Aorta (tissue), 5 donors: ENCODE measurements at regions not wholly inside any gene's neighbourhood (a gene's known extent, or its start where the extent isn't known, plus 50 kb on each side); places are given as distances from the start of the nearest gene placed in this dataset.

Experiments
- ATAC-seq: fragments of 200-7000 bp; cut with Tn5 transposase; one replicate; pipeline ENCODE4 v1.9.1; 2022; ENCODE audit warnings: moderate library complexity; ENCODE audit not compliant: low FRiP score
- DNase-seq, 2 donors: peaks; one replicate each; pipeline ENCODE4 v3.0.0-alpha.2; 2020
- H3K27ac ChIP-seq, 2 donors: one replicate each; pipeline ENCODE4 v1.5.1; 2013; ENCODE audit warnings: low read length in 2 of 2, mild to moderate bottlenecking in 2 of 2, moderate library complexity in 2 of 2, control low read depth in 1 of 2, inconsistent platforms in 1 of 2, low read depth in 1 of 2
- H3K27me3 ChIP-seq, 2 donors: one replicate each; pipeline ENCODE4 v1.6.1; 2013; ENCODE audit warnings: control low read depth in 1 of 2, low read length in 1 of 2, mild to moderate bottlenecking in 1 of 2, moderate library complexity in 1 of 2; ENCODE audit not compliant: insufficient read depth in 2 of 2, control insufficient read depth in 1 of 2
- H3K36me3 ChIP-seq, 2 donors: one replicate each; pipeline ENCODE4 v1.6.1; 2013; ENCODE audit warnings: control low read depth in 1 of 2, low read length in 1 of 2, mild to moderate bottlenecking in 1 of 2; ENCODE audit not compliant: insufficient read depth in 2 of 2, control insufficient read depth in 1 of 2
- H3K4me1 ChIP-seq, 2 donors: one replicate each; pipeline ENCODE4 v1.6.1; 2013; ENCODE audit warnings: low read length in 2 of 2, control low read depth in 1 of 2, mild to moderate bottlenecking in 1 of 2, moderate library complexity in 1 of 2; ENCODE audit not compliant: insufficient read depth in 2 of 2, control insufficient read depth in 1 of 2
- H3K4me3 ChIP-seq, 2 donors: one replicate each; pipeline ENCODE4 v1.5.1; 2013; ENCODE audit warnings: low read length in 2 of 2, control low read depth in 1 of 2, mild to moderate bottlenecking in 1 of 2
- H3K9me3 ChIP-seq: one replicate; pipeline ENCODE4 v1.6.1; 2013; ENCODE audit warnings: mild to moderate bottlenecking, low read length; ENCODE audit not compliant: control insufficient read depth
- WGBS, 2 donors: extraction: QIAGEN DNeasy Blood & Tissue Kit; methylation state at CpG; one replicate each; pipeline ENCODE4 v1.1.7; 2013; 5-methylcytosine and 5-hydroxymethylcytosine counted together
- intact Hi-C, 2 donors: fragments of 100-400 bp; cut with DNase I; formaldehyde crosslinking; loops; one replicate each; pipeline versions ENCODE4 v1.14.2 to v1.15.0; 2022
- donor health status: healthy with polysubstance abuse.
- donor health status: Bipolar disorder and iron deficiency.
- donor health status: DM: no; HTN: no; CAD: no.
- donor health status: DM: no; HTN: no; CAD: no.
- donor health status: DM: yes; HTN: yes; CAD: no.

DNA sequence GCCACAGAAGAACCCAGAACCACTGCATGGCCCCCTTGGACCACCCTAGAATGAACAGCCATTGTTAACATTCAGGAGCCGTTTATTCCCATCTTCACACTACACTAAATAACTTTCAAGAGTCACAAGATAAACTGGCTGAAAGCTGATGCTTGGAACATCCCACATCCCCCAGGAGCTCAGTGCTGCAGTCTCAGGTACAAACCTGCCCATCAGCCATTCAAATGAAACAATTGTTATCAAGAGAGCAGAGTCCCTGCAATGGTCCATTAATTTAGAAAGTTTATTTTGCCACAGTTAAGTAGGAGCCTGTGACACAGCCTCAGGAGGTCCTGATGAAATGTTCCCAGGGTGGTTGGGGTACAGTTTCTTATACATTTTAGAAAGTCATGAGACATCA, 123.8 kb upstream of the ZNF91 start:
- no peak overlapping the region for H3K4me3 ChIP-seq
- DNase-seq (no peak), ATAC-seq (no peak)
- intact Hi-C loops, result no loop called here
- peaks cover under 1% of the 10 kb centered on the region for H3K9me3 ChIP-seq
- WGBS, 2 donors, result 54 to 66% methylated on average over 1 of the region's 1 CpG
- H3K27me3 ChIP-seq, result no peaks in the 10 kb centered on the region
- H3K4me1 ChIP-seq, result no peaks in the 10 kb centered on the region
- H3K27ac ChIP-seq, result no peak overlapping the region
- H3K36me3 ChIP-seq, result no peaks in the 10 kb centered on the region

- 89 to 92% methylated on average over 2 of the region's 2 CpGs for WGBS, 2 donors
- intact Hi-C loops, result no loop called here
Measured at GRCh38 chr19:23516266-23516665, 121.0 kb upstream of the ZNF91 start.

GRCh38 chr19:23515551-23515950, 120.3 kb upstream of the ZNF91 start:
- ATAC-seq (no peak), DNase-seq (no peak)
- Histone ChIP-seq H3K4me3 (no peak overlapping the region), H3K27me3 (no peaks in the 10 kb centered on the region), H3K4me1 (no peaks in the 10 kb centered on the region), H3K36me3 (no peaks in the 10 kb centered on the region), H3K9me3 (no peaks in the 10 kb centered on the region), H3K27ac (no peak overlapping the region)
- intact Hi-C loops, result no loop called here
- 86 to 89% methylated on average over 1 of the region's 1 CpG for WGBS, 2 donors

More at GRCh38 chr19:23516266-23516665, 121.0 kb upstream of the ZNF91 start:
- no peak overlapping the region for H3K4me3 ChIP-seq
- no peaks in the 10 kb centered on the region for H3K4me1 ChIP-seq
- H3K27me3 ChIP-seq, result no peaks in the 10 kb centered on the region
- DNase-seq, result no peak
- H3K9me3 ChIP-seq, result no peaks in the 10 kb centered on the region
- ATAC-seq, result no peak
- no peak overlapping the region for H3K27ac ChIP-seq
- H3K36me3 ChIP-seq, result no peaks in the 10 kb centered on the region

- DNase-seq (no peak), ATAC-seq (no peak)
- Histone ChIP-seq H3K27me3 (no peaks in the 10 kb centered on the region), H3K4me1 (no peaks in the 10 kb centered on the region), H3K4me3 (no peak overlapping the region), H3K27ac (no peak overlapping the region), H3K9me3 (no peaks in the 10 kb centered on the region), H3K36me3 (no peaks in the 10 kb centered on the region)
- WGBS, 2 donors, result 94% methylated on average over 24 of the region's 24 CpGs
- intact Hi-C loops, result no loop called here
Measured at GRCh38 chr19:23512151-23512925, 117.1 kb upstream of the ZNF91 start.

DNA sequence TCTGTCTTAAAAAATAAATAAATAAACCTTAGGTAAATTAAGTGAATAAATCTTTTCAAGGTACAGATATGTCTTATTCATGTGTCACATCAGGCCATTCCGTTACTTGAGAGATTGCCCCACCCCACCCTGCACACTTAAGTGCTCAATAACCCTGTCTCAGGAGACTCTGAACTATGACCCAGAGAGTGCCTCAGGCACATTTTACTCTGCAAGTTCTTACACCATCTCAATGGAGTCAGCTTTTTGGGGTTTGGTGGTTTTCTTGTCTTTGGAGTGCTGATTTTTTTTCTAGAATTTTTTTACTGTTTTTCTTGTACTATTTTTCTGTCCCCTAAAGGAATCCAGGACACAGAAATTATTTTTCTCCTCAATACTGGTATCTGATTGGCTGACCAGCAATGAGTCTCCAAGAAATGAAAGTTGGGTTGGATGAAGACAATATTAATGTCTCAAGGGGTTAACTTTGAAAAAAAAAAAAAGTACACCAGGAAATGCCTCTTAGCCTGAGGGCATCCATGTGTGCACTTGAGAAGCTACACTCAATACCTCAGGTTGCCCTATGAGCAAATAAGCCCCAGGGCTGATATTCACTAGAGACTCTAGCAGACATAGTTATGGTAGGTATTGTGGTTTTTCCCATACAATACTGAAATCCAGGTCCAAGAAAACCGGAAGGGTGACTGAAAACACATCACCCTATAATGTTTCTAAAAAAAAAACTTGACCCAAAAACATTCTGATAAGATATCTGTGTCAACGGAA, 114.6 kb upstream of the ZNF91 start:
- 35 to 47% methylated on average over 3 of the region's 3 CpGs for WGBS, 2 donors
- Histone ChIP-seq H3K4me1 (no peaks in the 10 kb centered on the region), H3K27me3 (no peaks in the 10 kb centered on the region), H3K9me3 (no peaks in the 10 kb centered on the region), H3K4me3 (no peak overlapping the region), H3K27ac (no peak overlapping the region), H3K36me3 (no peaks in the 10 kb centered on the region)
- intact Hi-C loops, result no loop called here
- no peak for ATAC-seq
- DNase-seq, result no peak

DNA sequence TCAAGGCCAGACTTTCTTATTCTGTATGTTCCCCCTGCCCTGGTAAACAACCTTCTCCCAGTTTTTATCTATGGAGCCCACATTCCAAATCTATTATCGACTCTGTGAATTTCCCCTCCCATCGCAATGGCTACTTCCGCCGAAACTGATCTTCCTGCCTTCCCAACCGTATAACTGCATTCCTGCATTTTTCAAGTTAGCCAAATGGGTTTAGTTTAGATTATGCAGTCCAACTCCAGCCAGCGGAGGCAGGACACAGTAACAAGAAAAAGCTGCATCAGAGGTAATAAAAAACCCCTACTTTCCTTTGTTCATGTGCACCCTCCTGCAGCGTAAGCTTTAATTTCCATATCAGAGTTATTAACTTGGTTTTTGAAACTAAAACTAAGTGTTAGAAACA, 112.2 kb upstream of the ZNF91 start:
- H3K27me3 ChIP-seq, result no peaks in the 10 kb centered on the region
- no peaks in the 10 kb centered on the region for H3K36me3 ChIP-seq
- ATAC-seq (no peak), DNase-seq (no peak)
- 69 to 73% methylated on average over 7 of the region's 7 CpGs for WGBS, 2 donors
- intact Hi-C loops, result no loop called here
- no peak overlapping the region for H3K4me3 ChIP-seq
- H3K4me1 ChIP-seq, result no peaks in the 10 kb centered on the region
- no peak overlapping the region for H3K27ac ChIP-seq
- H3K9me3 ChIP-seq, result peaks cover 2% of the 10 kb centered on the region

DNA sequence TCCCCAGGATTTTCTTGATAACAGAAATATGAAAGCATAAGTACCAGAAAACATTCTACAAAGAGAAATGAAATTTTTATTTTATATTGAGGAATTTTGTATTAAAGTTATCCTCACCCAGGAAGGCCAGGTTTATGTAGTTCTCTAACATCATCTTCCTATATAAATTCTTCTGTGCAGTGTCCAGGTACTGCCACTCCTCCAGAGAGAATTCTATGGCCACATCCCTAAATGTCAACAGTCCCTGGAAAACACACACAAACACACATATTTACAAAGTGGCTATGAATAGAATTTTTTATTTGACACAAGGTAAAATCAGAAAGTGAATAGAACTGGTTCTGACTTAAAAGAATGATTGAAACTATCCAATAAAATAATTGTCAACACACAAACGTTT, 110.5 kb upstream of the ZNF91 start:
- Histone ChIP-seq H3K27me3 (no peaks in the 10 kb centered on the region), H3K4me3 (no peak overlapping the region), H3K36me3 (no peaks in the 10 kb centered on the region), H3K4me1 (no peaks in the 10 kb centered on the region), H3K9me3 (peaks cover 2% of the 10 kb centered on the region), H3K27ac (no peak overlapping the region)
- no peak for ATAC-seq
- 16 to 18% methylated on average over 1 of the region's 1 CpG for WGBS, 2 donors
- no peak for DNase-seq
- intact Hi-C loops, result no loop called here

- no peaks in the 10 kb centered on the region for H3K36me3 ChIP-seq
- no peak overlapping the region for H3K27ac ChIP-seq
- no peaks in the 10 kb centered on the region for H3K27me3 ChIP-seq
- ATAC-seq (no peak), DNase-seq (no peak)
- WGBS, 2 donors, result 61 to 81% methylated on average over 5 of the region's 5 CpGs
- no peaks in the 10 kb centered on the region for H3K9me3 ChIP-seq
- H3K4me3 ChIP-seq, result no peak overlapping the region
- intact Hi-C loops, result no loop called here
- no peaks in the 10 kb centered on the region for H3K4me1 ChIP-seq
Measured at GRCh38 chr19:23482829-23483228, 87.6 kb upstream of the ZNF91 start.

- 13 to 23% methylated on average over 2 of the region's 2 CpGs for WGBS, 2 donors
- DNase-seq, result no peak
- no peaks in the 10 kb centered on the region for H3K4me1 ChIP-seq
- no peak overlapping the region for H3K4me3 ChIP-seq
- H3K27ac ChIP-seq, result no peak overlapping the region
- H3K36me3 ChIP-seq, result no peaks in the 10 kb centered on the region
- no peaks in the 10 kb centered on the region for H3K27me3 ChIP-seq
- intact Hi-C loops, result no loop called here
- ATAC-seq, result no peak
- no peaks in the 10 kb centered on the region for H3K9me3 ChIP-seq
Measured at GRCh38 chr19:23481043-23481442, 85.8 kb upstream of the ZNF91 start.
